NB4 (cell line): ENCODE measurements at regions not wholly inside any gene's neighbourhood (a gene's known extent, or its start where the extent isn't known, plus 50 kb on each side); places are given as distances from the start of the nearest gene placed in this dataset.
"Not testable (repeated sequence)": the region's sequence is repeated elsewhere in the genome, so short reads cannot be mapped to it uniquely, and the experiment has no call there.

ENCODE experiments used
- DNase-seq: peaks from one replicate; pipeline ENCODE4 v3.0.0; 2010; ENCODE audit warnings: low read depth
- H3K4me3 ChIP-seq: one replicate; pipeline ENCODE4 v1.5.1; 2011; ENCODE audit warnings: mild to moderate bottlenecking, low read depth, low read length, moderate library complexity
- CTCF ChIP-seq: IDR thresholded peaks from one replicate; pipeline ENCODE4 v1.5.1; 2012; ENCODE audit warnings: low read depth, low read length
- MAX ChIP-seq: IDR thresholded peaks from 2 replicates; pipeline ENCODE4 v1.6.1; 2011; ENCODE audit warnings: low read depth, low read length
- MYC ChIP-seq: IDR thresholded peaks from 2 replicates; pipeline ENCODE4 v1.6.1; 2011; ENCODE audit warnings: low read depth, low read length
- POLR2A ChIP-seq: IDR thresholded peaks from 2 replicates; pipeline ENCODE4 v1.6.1; 2011; ENCODE audit warnings: mild to moderate bottlenecking; ENCODE audit not compliant: insufficient read length; ENCODE audit errors: extremely low read depth

- TF ChIP-seq MYC (no peak), CTCF (no peak), MAX (no peak), POLR2A (no peak)
- DNase-seq, result no peak
- H3K4me3 ChIP-seq, result no peak overlapping the region
Observed at GRCh38 chr6:168849459-168849858, 404.2 kb downstream of the THBS2 start.

GRCh38 chr6:168848797-168849196, 404.8 kb downstream of the THBS2 start:
- no peak for DNase-seq
- no peak overlapping the region for H3K4me3 ChIP-seq
- no peak for TF ChIP-seq CTCF
- TF ChIP-seq MYC, result no peak
- no peak for TF ChIP-seq MAX
- no peak for TF ChIP-seq POLR2A

GRCh38 chr6:168844821-168845609, 404.0 kb downstream of the SMOC2 start:
- H3K4me3 ChIP-seq, result no peak overlapping the region
- TF ChIP-seq POLR2A (no peak), CTCF (no peak), MYC (no peak), MAX (no peak)
- no peak for DNase-seq

GRCh38 chr6:168842632-168843212, 401.7 kb downstream of the SMOC2 start:
- not testable (repeated sequence) for DNase-seq, H3K4me3 ChIP-seq

- no peak overlapping the region for H3K4me3 ChIP-seq
- TF ChIP-seq MYC (no peak), MAX (no peak), POLR2A (no peak), CTCF (no peak)
- no peak for DNase-seq
Observed at GRCh38 chr6:168841609-168842278, 400.8 kb downstream of the SMOC2 start.

DNA sequence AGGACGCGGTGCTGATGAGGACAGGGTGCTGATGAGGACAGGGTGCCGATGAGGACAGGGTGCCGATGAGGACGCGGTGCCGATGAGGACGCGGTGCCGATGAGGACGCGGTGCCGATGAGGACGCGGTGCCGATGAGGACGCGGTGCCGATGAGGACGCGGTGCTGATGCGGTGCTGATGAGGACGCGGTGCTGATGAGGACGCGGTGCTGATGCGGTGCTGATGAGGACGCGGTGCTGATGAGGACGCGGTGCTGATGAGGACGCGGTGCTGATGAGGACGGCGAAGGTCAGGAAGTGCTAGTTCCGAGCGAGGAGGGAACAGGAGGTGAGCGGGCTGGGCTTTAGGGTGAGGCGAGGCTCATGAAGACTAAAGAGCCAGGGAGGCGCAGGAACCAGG, 399.9 kb downstream of the SMOC2 start:
- not testable (repeated sequence) for H3K4me3 ChIP-seq, DNase-seq

DNA sequence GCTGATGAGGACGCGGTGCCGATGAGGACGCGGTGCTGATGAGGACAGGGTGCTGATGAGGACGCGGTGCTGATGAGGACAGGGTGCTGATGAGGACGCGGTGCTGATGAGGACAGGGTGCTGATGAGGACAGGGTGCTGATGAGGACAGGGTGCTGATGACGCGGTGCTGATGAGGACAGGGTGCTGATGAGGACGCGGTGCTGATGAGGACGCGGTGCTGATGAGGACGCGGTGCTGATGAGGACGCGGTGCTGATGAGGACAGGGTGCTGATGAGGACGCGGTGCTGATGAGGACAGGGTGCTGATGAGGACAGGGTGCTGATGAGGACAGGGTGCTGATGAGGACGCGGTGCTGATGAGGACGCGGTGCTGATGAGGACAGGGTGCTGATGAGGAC, 399.3 kb downstream of the SMOC2 start:
- not testable (repeated sequence) for DNase-seq, H3K4me3 ChIP-seq
